ENCODE measurements at regions not wholly inside any gene's neighbourhood (a gene's known extent, or its start where the extent isn't known, plus 50 kb on each side); places are given as distances from the start of the nearest gene placed in this dataset.
"Not testable (repeated sequence)": the region's sequence is repeated elsewhere in the genome, so short reads cannot be mapped to it uniquely, and the experiment has no call there.

GRCh38 chr1:118461154-118461553 is 276.1 kb upstream of the SPAG17 start:
- DNase-seq: no peak

DNA sequence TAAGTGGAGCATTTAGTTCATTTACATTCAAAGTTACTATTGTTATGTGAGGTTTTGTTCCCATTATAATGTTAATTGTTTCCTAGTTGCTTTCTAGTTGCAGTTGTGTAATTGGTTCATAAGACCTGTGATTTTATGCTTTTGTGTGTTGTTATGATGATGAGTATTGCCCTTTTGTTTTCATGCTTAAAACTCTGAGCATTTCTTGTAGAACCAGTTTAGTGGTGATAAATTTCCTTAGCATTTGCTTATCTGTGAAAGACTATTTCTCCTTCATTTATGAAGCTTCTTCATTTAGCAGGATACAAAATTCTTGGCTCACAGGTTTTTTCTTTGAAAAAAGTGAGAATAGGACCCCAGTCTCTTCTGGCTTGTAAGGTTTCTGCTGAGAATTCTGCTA is 274.8 kb upstream of the SPAG17 start:
- DNase-seq: no peak

DNA sequence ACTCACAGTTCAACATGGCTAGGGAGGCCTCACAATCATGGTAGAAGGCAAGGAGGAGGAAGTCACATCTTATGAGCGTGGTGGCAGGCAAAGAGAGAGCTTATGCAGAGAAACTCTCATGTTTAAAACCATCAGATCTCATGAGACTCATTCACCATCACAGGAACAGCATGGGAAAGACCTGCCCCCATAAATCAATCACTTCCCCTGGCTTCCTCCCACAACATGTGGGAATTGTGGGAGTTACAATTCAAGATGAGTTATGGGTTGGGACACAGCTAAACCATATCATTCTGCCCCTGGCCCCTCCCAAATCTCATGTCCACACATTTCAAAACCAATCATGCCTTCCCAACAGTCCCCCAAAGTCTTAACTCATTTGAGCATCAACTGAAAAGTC is 268.8 kb upstream of the SPAG17 start:
- DNase-seq: not testable (repeated sequence)

DNA sequence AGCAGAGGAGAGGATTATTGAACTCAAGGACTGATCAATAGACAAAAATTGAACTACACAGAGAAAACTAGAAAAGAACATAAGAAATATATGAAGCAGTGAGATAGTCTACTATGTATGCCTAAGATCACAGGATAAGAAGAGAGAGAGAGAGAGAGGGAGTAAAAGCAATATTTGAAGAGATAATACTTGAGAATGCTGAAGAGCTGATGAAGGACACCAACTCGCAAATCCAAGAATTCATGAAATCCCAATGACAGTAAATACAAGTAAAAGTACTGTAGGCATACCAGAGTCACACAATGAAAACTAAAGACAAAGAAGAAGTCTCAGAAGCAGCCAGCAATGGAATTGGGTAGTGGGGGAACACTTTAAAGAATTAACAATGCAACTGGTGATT is 260.1 kb upstream of the SPAG17 start:
- DNase-seq: no peak

DNA sequence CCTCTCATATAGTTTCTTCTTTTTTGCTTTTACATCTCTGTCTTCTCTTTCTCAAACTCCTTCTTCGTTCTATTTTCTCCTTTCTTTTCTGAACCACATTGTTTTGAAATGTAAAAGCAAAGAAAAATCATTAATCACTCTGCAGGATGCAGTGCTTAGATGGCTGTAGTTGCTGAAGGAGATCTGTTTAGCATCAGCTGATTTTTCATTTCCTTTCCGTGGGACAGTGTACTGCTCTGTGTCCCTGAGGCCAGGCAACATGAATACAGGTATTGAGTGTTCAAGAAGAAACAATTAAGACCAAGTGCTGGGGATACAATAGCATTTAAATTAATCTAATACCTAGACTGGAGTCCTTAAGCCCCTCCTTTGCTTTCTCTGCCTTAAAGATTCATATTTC is 257.2 kb upstream of the SPAG17 start:
- DNase-seq: no peak

- DNase-seq: no peak
These were observed 252.6 kb upstream of the SPAG17 start for GRCh38 chr1:118437664-118438063.

- no peak for DNase-seq
These were observed 244.8 kb upstream of the SPAG17 start for GRCh38 chr1:118429856-118430255.

DNA sequence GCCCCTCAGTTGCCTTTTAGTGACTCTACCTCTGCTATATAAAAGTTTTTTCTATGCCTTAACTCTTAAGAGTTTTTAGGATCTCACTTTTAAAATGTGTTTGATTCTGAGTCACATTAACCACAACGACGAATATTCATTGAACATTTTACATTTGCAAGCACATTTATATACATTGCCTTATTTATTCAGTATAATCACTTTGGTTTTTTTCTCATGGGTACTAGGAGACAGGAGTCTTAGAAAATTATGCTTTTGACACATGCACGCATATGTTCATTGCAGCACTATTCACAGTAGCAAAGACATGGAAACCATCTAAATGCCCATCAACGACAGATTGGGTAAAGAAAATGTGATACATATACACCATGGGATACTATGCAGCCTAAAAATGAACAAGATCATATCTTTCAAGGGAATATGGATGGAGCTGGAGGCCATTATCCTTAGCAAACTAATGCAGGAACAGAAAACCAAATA is 236.9 kb upstream of the SPAG17 start:
- DNase-seq: no peak

GRCh38 chr1:118404024-118404423 is 219.0 kb upstream of the SPAG17 start:
- DNase-seq: no peak

GRCh38 chr1:118397496-118397859 is 212.4 kb upstream of the SPAG17 start:
- DNase-seq: peak in 1 of 3 donors; percentile 30

GRCh38 chr1:118396829-118397495 is 211.9 kb upstream of the SPAG17 start:
- peak; percentile 61 to 65 (median 61) for DNase-seq

DNA sequence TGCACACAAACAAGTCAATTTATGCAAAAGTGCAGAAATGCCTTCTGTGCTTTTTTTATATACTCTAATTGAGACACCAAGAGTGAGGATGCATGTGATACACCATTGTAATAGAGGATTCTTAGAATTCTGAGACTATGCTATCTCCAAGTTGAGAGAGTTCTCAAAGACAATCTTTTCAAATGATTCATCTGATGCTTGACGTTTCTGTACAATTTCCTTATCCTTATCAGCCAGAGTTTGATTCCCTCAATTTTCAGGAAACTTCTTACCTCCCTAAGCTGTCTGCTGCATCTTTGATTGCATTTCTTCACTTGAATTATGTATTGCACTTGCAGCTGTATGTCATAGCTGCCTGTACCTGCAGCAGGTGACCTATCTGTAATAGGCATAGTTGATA is 211.3 kb upstream of the SPAG17 start:
- no peak for DNase-seq

- no peak for DNase-seq
These were observed 210.5 kb upstream of the SPAG17 start for GRCh38 chr1:118395430-118395991.

- no peak for DNase-seq
These were observed 205.9 kb upstream of the SPAG17 start for GRCh38 chr1:118390955-118391354.

DNA sequence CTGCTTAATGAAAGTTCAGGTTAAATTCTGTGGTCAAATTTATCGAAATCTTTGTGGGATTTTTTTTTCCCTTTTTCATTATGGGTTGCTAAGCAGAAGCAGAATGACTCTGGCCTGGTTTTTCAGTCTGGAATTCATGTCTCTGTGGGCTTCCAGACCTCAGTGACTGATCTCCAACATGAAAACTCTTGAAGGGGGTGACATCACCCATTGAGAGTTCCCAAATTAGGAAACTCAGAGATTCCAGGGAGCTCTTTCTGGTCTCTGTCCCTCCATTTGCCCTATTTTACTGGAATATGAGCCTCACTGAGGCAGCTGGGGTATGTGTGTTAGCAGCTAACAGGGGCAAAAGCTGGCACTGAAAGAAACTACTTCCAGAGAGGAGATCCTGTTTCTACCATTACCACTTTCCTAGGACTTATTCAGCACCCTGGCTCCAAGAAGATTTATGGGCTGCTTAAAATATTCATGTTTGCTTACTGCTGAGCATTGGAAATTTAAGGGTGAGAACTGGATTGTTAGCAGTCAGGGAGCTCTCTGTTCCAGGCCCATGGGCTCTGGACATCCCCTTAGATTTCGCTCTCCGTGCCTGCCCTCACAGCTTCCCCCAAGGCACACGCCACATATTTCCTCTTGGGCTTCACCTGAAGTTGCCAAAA is 203.4 kb upstream of the SPAG17 start:
- DNase-seq: no peak

GRCh38 chr1:118381197-118381869 is 196.3 kb upstream of the SPAG17 start:
- DNase-seq: no peak

DNA sequence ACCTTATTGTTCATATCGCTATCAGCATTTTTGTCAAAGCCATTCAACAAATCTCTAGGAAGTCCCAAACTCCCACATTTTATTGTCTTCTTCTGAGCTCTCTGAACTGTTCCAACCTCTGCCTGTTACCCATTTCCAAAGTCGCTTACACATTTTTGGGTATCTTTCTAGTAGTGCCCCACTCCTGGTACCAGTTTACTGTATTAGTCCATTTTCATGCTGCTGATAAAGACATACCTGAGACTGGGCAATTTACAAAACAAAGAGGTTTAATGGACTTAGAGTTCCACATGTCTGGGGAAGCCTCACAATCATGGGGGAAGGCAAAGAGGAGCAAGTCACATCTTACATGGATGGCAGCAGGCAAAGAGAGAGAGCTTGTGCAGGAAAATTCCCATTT is 192.2 kb upstream of the SPAG17 start:
- DNase-seq: not testable (repeated sequence)

DNA sequence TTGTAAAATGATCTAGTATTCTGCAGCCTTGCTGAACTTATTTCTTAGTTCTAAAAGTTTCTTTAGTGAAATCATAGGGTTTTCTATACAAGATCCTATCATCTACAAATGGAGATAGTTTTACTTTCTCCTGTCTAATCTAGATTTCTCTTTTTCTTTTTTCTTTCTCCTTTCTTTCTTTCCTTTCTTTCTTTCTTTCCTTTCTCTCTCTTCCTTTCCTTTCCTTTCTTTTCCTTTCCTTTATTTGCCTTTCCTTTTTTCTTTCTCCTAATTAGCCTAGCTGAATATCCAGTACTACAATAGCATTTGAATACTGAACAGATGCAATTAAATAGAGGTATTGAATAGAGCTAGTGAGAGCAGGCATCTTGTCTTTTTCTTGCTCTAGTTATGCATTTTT is 186.6 kb upstream of the SPAG17 start:
- no peak for DNase-seq

GRCh38 chr1:118370861-118371260 is 185.8 kb upstream of the SPAG17 start:
- DNase-seq: no peak

DNA sequence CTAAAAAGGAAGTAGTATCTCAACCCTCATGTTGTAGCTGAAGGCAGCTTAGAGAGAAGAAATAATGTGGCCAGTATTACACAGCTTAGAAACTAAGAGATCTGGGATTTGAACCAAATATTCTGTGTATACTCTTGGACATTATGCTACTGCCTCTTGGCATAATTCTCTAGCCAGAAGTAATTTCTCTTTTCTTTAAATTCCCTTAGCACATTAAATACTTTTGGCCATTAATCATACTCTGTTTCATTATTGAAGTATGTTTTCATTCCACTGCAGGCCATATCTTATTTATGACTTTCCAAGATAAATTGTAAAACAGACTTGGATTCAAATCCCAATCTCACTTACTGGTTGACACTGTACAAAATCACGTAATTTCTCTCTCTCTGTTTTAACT is 181.3 kb upstream of the SPAG17 start:
- DNase-seq: peak in 2 of 3 donors; percentile 12 to 32

- DNase-seq: no peak
These were observed 179.9 kb upstream of the SPAG17 start for GRCh38 chr1:118364882-118365281.

GRCh38 chr1:118363396-118363795 is 178.4 kb upstream of the SPAG17 start:
- no peak for DNase-seq

DNA sequence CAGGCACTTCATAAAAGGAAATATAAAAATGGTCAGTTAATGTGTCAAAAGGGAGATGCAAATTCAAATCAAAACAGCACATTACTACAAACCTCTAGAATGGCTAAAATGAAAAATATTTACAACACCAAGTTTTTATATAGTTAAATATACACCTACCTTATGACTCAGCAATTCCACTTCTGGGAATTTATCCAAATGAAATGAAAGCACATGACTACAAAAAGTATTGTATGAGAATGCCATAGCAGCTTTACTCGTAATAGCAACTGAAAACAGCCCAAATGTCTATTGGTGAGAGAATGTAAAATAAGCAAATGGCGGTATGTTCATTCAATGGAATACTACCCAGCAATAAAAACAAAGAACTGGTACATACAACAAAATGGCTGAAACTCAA is 175.8 kb upstream of the SPAG17 start:
- DNase-seq: peak in 1 of 3 donors; percentile 51
